ENCODE measurements at regions not wholly inside any gene's neighbourhood (a gene's known extent, or its start where the extent isn't known, plus 50 kb on each side); places are given as distances from the start of the nearest gene placed in this dataset.
"Not testable (repeated sequence)": the region's sequence is repeated elsewhere in the genome, so short reads cannot be mapped to it uniquely, and the experiment has no call there.

- TF ChIP-seq CTCF (conservative IDR thresholded peaks at IDR 0.05; ENCODE audit: low read depth, low read length); EZH2 (IDR thresholded peaks at IDR 0.05; ENCODE audit: borderline replicate concordance, low read depth, low read length, poor library complexity, severe bottlenecking): not testable (repeated sequence)
Measured at GRCh38 chr7:131059401-131059800, 268.3 kb upstream of the MKLN1 start.

Measured in A673 (cell line).